Panc1 (cell line): ENCODE measurements at regions not wholly inside any gene's neighbourhood (a gene's known extent, or its start where the extent isn't known, plus 50 kb on each side); places are given as distances from the start of the nearest gene placed in this dataset.

Experiments
- ATAC-seq: fragments of 200-7000 bp; cut with Tn5 transposase; 2 replicates; pipeline ENCODE4 v1.9.1; 2020; ENCODE audit warnings: mild to moderate bottlenecking, moderate library complexity
- BruUV-seq: library from RNA; stranded (reverse); fragments of 400-500 nt; replicated peaks from 2 replicates; lab custom pipeline; 2021; lab: Mats Ljungman, UMichigan
- CTCF ChIA-PET: fragments of 300-600 bp; sonication (Branson Sonifier 250); formaldehyde crosslinking; loops from one replicate; lab custom pipeline; 2022; ENCODE audit warnings: antibody characterized with exemption; lab: Charles Lee
- POLR2A ChIA-PET: fragments of 300-600 bp; sonication (Branson Sonifier 250); formaldehyde crosslinking; loops from one replicate; lab custom pipeline; 2022; ENCODE audit warnings: antibody characterized with exemption; lab: Charles Lee
- DNase-seq: peaks from one replicate; pipeline ENCODE4 v3.0.0-alpha.2; 2010; ENCODE audit warnings: low read depth, low spot score
- H3K27ac ChIP-seq: 2 replicates; pipeline ENCODE4 v1.5.1; 2011; ENCODE audit warnings: mild to moderate bottlenecking, low read length, inconsistent platforms
- H3K27me3 ChIP-seq: fragments of 200-500 bp; sonication (Bioruptor generic); 2 replicates; pipeline ENCODE4 v1.6.0; 2014; ENCODE audit warnings: low read length, inconsistent platforms; ENCODE audit not compliant: control insufficient read depth, insufficient read depth
- H3K36me3 ChIP-seq: fragments of 200-500 bp; sonication (Bioruptor generic); 2 replicates; pipeline ENCODE4 v1.5.1; 2014; ENCODE audit warnings: inconsistent platforms, mild to moderate bottlenecking, low read length, moderate library complexity; ENCODE audit not compliant: control insufficient read depth, insufficient read depth
- H3K4me1 ChIP-seq: 2 replicates; pipeline ENCODE4 v1.5.1; 2011; ENCODE audit warnings: inconsistent platforms, mild to moderate bottlenecking, low read length, moderate library complexity; ENCODE audit not compliant: control insufficient read depth, insufficient read depth
- H3K4me3 ChIP-seq, 2 experiments: 2 replicates each; pipeline ENCODE4 v1.5.1; 2011 to 2012; ENCODE audit warnings: low read depth in 2 of 2, low read length in 2 of 2, mild to moderate bottlenecking in 2 of 2, inconsistent platforms in 1 of 2, moderate library complexity in 1 of 2
- H3K9me3 ChIP-seq: fragments of 200-500 bp; sonication (Bioruptor generic); 2 replicates; pipeline ENCODE4 v1.5.1; 2014; ENCODE audit warnings: low read depth, mild to moderate bottlenecking, inconsistent platforms, low read length, moderate library complexity; ENCODE audit not compliant: control insufficient read depth, insufficient read depth
- CTCF ChIP-seq: fragments of 450-650 bp; IDR thresholded peaks from 2 replicates; pipeline ENCODE4 v1.5.1; 2017; ENCODE audit warnings: mild to moderate bottlenecking
- POLR2AphosphoS5 ChIP-seq: IDR thresholded peaks from 2 replicates; pipeline ENCODE4 v1.6.1; 2012; ENCODE audit warnings: mild to moderate bottlenecking, low read depth, low read length, moderate library complexity
- REST ChIP-seq, 2 experiments: IDR thresholded peaks; 2 replicates each; pipeline ENCODE4 v1.6.1; 2011 to 2012; ENCODE audit warnings: low read depth in 2 of 2, control low read depth in 1 of 2, low read length in 1 of 2, mild to moderate bottlenecking in 1 of 2, moderate library complexity in 1 of 2; ENCODE audit not compliant: insufficient read depth in 1 of 2
- SIN3A ChIP-seq: IDR thresholded peaks from 2 replicates; pipeline ENCODE4 v1.6.1; 2012; ENCODE audit warnings: low read depth, mild to moderate bottlenecking, low read length, moderate library complexity, borderline replicate concordance; ENCODE audit not compliant: insufficient read depth
- TCF7L2 ChIP-seq: IDR thresholded peaks from 2 replicates; pipeline ENCODE4 v1.6.1; 2011; ENCODE audit warnings: mild to moderate bottlenecking, low read depth, low read length, inconsistent platforms
- in situ Hi-C: cut with HindIII; loops from 2 replicates; pipeline ENCODE4 v1.10.0; 2016; ENCODE audit warnings: low sequenced_read_pairs, low pct_unique_long_range_greater_than_20kb
- intact Hi-C: fragments of 100-400 bp; cut with micrococcal nuclease; formaldehyde crosslinking; loops from one replicate; pipeline ENCODE4 v1.10.0; 2022; ENCODE audit not compliant: unreplicated experiment

GRCh38 chr6:28724395-28724794 is 198.7 kb downstream of the GPX5 start:
- Histone ChIP-seq H3K27ac (no peak overlapping the region), H3K36me3 (no peaks in the 10 kb centered on the region), H3K4me1 (peaks cover 32% of the 10 kb centered on the region), H3K27me3 (no peaks in the 10 kb centered on the region), H3K4me3 (peak overlapping the region in 1 of 2 experiments; percentile 55; a peak in 1 of 4 replicates), H3K9me3 (no peaks in the 10 kb centered on the region)
- intact Hi-C loops (no loop called here), in situ Hi-C loops (no loop called here)
- TF ChIP-seq TCF7L2 (no peak), REST (IDR thresholded peaks at IDR 0.05; ENCODE audit: insufficient read depth in 1 of 2, low read depth in 2 of 2, low read length in 1 of 2) (no peak), SIN3A (no peak), POLR2AphosphoS5 (no peak), CTCF (no peak)
- DNase-seq (no peak), ATAC-seq (no peak)
- BruUV-seq = no TSS peak
- POLR2A ChIA-PET = no interaction called here
- CTCF ChIA-PET = interaction anchor here (0.6 to 0.8 kb wide), 2 partner anchors 14 to 115 kb away, joined by 5 to 7 read pairs; no protein-coding TSS in a partner anchor

GRCh38 chr6:28725274-28725809 is 198.4 kb downstream of the TRIM27 start:
- Histone ChIP-seq H3K27me3 (no peaks in the 10 kb centered on the region), H3K9me3 (no peaks in the 10 kb centered on the region), H3K36me3 (no peaks in the 10 kb centered on the region), H3K4me1 (peaks cover 36% of the 10 kb centered on the region), H3K4me3 (peak overlapping the region; percentile 36 to 55), H3K27ac (no peak overlapping the region)
- in situ Hi-C loops = no loop called here
- no TSS peak for BruUV-seq
- ChIA-PET POLR2A (interaction anchor here (0.7 kb wide), 1 partner anchor 12 kb away, joined by 5 read pairs; no protein-coding TSS in a partner anchor), CTCF (interaction anchor here (0.6 to 0.8 kb wide), 2 partner anchors 18 to 114 kb away, joined by 3 to 5 read pairs; no protein-coding TSS in a partner anchor)
- no peak for ATAC-seq
- no peak for DNase-seq
- intact Hi-C loops = no loop called here
- TF ChIP-seq REST (IDR thresholded peaks at IDR 0.05; ENCODE audit: insufficient read depth in 1 of 2, low read depth in 2 of 2, low read length in 1 of 2) = no peak
- no peak for TF ChIP-seq TCF7L2
- TF ChIP-seq SIN3A = no peak
- TF ChIP-seq CTCF = no peak
- no peak for TF ChIP-seq POLR2AphosphoS5
